ENCODE measurements at regions not wholly inside any gene's neighbourhood (a gene's known extent, or its start where the extent isn't known, plus 50 kb on each side); places are given as distances from the start of the nearest gene placed in this dataset.

DNA sequence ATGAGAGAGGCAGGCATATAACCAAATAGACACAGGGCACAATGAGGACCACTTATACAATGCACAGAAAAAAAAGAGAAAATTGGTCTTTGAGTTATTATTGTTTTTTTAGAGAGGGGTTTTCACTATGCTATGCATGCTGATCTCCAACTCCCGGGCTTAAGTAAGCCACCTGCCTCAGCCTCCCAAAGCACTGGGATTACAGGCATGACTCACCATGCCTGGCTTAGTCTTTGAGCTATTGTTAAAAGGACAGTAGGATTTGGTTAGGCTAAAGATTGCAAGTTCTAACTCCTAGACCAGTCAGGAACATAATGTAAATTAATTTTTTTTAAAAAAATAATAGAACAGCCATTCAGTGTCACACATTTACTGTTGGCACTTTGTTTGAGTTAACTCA is 340.1 kb downstream of the GPAT3 start:
- intact Hi-C loops (cut with DNase I) = no loop called here
- WGBS = 82% methylated on average over 1 of the region's 1 CpG
- Histone ChIP-seq H3K9me3 (no peaks in the 10 kb centered on the region), H3K27ac (replicated peaks in 1 of 4) (no peak overlapping the region), H3K27me3 (no peaks in the 10 kb centered on the region), H3K4me3 (no peak overlapping the region), H3K36me3 (no peaks in the 10 kb centered on the region), H3K4me1 (no peaks in the 10 kb centered on the region)
- TF ChIP-seq POLR2AphosphoS5 (IDR thresholded peaks at IDR 0.05) (no peak), POLR2A (IDR thresholded peaks at IDR 0.05; ENCODE audit: low read depth) (no peak), EP300 (IDR thresholded peaks at IDR 0.05) (no peak)
- TF ChIP-seq, protein P1, sequence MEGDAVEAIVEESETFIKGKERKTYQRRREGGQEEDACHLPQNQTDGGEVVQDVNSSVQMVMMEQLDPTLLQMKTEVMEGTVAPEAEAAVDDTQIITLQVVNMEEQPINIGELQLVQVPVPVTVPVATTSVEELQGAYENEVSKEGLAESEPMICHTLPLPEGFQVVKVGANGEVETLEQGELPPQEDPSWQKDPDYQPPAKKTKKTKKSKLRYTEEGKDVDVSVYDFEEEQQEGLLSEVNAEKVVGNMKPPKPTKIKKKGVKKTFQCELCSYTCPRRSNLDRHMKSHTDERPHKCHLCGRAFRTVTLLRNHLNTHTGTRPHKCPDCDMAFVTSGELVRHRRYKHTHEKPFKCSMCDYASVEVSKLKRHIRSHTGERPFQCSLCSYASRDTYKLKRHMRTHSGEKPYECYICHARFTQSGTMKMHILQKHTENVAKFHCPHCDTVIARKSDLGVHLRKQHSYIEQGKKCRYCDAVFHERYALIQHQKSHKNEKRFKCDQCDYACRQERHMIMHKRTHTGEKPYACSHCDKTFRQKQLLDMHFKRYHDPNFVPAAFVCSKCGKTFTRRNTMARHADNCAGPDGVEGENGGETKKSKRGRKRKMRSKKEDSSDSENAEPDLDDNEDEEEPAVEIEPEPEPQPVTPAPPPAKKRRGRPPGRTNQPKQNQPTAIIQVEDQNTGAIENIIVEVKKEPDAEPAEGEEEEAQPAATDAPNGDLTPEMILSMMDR (IDR thresholded peaks at IDR 0.05) = no peak
- DNase-seq (ENCODE audit: extremely low spot score) = no peak

DNA sequence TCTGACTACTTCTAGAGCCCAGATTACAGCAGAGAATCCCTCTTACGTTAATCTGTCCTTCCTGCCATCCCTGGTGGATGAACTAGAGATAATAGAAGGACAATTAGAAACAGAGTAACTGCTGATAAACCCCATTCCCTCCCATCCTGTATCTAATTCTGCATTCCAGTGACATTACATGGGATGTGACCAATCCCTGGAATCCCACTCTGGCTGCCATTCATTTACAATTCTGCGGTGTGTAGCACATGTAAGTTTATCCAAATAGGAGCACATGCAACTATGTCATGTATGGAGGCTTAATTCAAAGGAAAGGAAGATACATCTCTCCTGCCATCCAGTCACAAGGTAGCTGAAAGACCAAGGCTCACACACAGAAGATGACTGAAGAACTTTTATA is 339.5 kb downstream of the GPAT3 start:
- intact Hi-C loops (cut with DNase I) = no loop called here
- H3K4me1 ChIP-seq = no peaks in the 10 kb centered on the region
- no peaks in the 10 kb centered on the region for H3K36me3 ChIP-seq
- no peaks in the 10 kb centered on the region for H3K27me3 ChIP-seq
- no peak overlapping the region for H3K4me3 ChIP-seq
- no peak for DNase-seq (ENCODE audit: extremely low spot score)
- no peaks in the 10 kb centered on the region for H3K9me3 ChIP-seq
- TF ChIP-seq POLR2AphosphoS5 (IDR thresholded peaks at IDR 0.05) (no peak), POLR2A (IDR thresholded peaks at IDR 0.05; ENCODE audit: low read depth) (no peak), EP300 (IDR thresholded peaks at IDR 0.05) (no peak)
- TF ChIP-seq, protein P1 (IDR thresholded peaks at IDR 0.05) = no peak
- H3K27ac ChIP-seq (replicated peaks in 1 of 4) = no peak overlapping the region
- WGBS = 77% methylated on average over 2 of the region's 2 CpGs

DNA sequence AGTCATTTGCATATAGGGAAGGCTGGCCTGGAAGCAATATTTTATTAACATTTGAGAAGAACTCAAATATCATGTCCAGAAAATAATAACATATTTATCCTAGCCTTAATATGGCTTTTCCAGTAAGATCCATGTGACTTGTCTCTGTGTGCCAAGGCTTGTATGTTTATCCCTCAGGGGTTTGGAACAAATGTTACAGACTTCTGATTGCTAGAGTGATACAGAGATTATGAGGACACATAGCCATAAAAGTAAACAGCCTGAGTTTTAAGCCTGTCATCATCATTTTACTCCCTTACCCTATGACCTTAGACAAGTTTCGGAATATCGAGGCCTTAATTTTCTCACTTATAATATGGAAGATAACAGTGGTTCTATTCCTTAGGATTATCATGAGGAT is 338.1 kb downstream of the GPAT3 start:
- WGBS = 79% methylated on average over 2 of the region's 2 CpGs

DNA sequence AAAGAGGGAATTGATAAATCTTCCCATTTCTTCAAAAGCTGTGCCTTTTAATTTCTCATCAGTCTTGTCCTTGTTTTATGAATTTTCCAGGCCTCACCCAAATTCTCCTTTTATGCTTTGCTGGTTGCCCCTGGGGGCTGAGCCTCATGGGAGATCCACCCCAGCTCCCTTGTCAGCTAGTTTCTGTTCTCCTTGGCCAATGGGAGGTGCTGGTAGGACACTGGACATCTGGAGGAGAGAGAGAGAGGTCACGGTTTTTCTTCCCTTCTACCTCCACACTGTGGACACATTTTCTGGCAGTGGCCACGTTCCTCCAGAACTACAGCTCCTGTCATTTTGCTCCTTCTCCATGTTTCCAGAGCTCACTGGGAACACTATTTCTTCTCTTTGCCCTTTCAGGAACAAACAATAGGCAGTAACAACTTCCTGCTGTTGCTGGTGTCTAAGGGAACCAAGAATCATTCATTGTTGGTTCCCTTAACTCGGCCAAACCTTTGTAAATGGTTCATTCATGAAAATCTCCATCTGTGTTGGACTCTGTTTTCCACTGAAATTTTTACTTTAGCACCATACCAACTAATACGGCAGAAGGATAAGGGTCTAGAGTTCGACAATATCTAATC is 334.5 kb downstream of the GPAT3 start:
- no peak for TF ChIP-seq POLR2AphosphoS5 (IDR thresholded peaks at IDR 0.05)
- no peak for TF ChIP-seq EP300 (IDR thresholded peaks at IDR 0.05)
- no peak for TF ChIP-seq POLR2A (IDR thresholded peaks at IDR 0.05; ENCODE audit: low read depth)
- TF ChIP-seq, protein P1 (IDR thresholded peaks at IDR 0.05) = no peak
- intact Hi-C loops (cut with DNase I) = no loop called here
- no peaks in the 10 kb centered on the region for H3K9me3 ChIP-seq
- no peak overlapping the region for H3K27ac ChIP-seq (replicated peaks in 1 of 4)
- no peaks in the 10 kb centered on the region for H3K36me3 ChIP-seq
- H3K4me1 ChIP-seq = no peaks in the 10 kb centered on the region
- 69% methylated on average over 5 of the region's 5 CpGs for WGBS
- no peaks in the 10 kb centered on the region for H3K27me3 ChIP-seq
- DNase-seq (ENCODE audit: extremely low spot score) = no peak
- H3K4me3 ChIP-seq = no peak overlapping the region

More for the DNA sequence above, 338.1 kb downstream of the GPAT3 start:
- Histone ChIP-seq H3K27ac (replicated peaks in 1 of 4) (no peak overlapping the region), H3K4me1 (no peaks in the 10 kb centered on the region), H3K27me3 (no peaks in the 10 kb centered on the region), H3K9me3 (no peaks in the 10 kb centered on the region), H3K36me3 (no peaks in the 10 kb centered on the region), H3K4me3 (no peak overlapping the region)
- TF ChIP-seq EP300 (IDR thresholded peaks at IDR 0.05) (no peak), POLR2AphosphoS5 (IDR thresholded peaks at IDR 0.05) (no peak), POLR2A (IDR thresholded peaks at IDR 0.05; ENCODE audit: low read depth) (no peak)
- TF ChIP-seq, protein P1 (IDR thresholded peaks at IDR 0.05) = no peak
- no peak for DNase-seq (ENCODE audit: extremely low spot score)
- intact Hi-C loops (cut with DNase I) = no loop called here
